Tibial artery (tissue), 4 donors: ENCODE measurements at regions not wholly inside any gene's neighbourhood (a gene's known extent, or its start where the extent isn't known, plus 50 kb on each side); places are given as distances from the start of the nearest gene placed in this dataset.
A peak's percentile ranks its signal among the peaks of the same experiment; 100 is the strongest.

Experiments
- DNase-seq, 2 donors: peaks; one replicate each; pipeline ENCODE4 v3.0.0-alpha.2; 2019
- H3K27ac ChIP-seq, 2 donors: fragments of 200-600 bp; sonication (generic) in 1 of 2; 1 replicate in 1 of 2; 2 replicates in 1 of 2; pipeline ENCODE4 v1.5.1; 2018 to 2019; ENCODE audit warnings: mild to moderate bottlenecking in 1 of 2
- H3K27me3 ChIP-seq, 2 donors: fragments of 200-600 bp; sonication (generic) in 1 of 2; one replicate each; pipeline versions ENCODE4 v1.5.1 to v1.6.0; 2016 to 2019
- H3K36me3 ChIP-seq, 3 donors: fragments of 200-600 bp; sonication (generic) in 2 of 3; one replicate each; pipeline ENCODE4 v1.5.1; 2016 to 2019; ENCODE audit warnings: mild to moderate bottlenecking in 2 of 3
- H3K4me1 ChIP-seq, 4 donors: fragments of 200-600 bp; sonication (generic) in 2 of 4; 1 replicate in 3 of 4; 2 replicates in 1 of 4; pipeline ENCODE4 v1.5.1; 2016 to 2019
- H3K4me3 ChIP-seq, 2 donors: fragments of 200-600 bp; sonication (generic) in 1 of 2; 1 replicate in 1 of 2; 2 replicates in 1 of 2; pipeline ENCODE4 v1.5.1; 2018 to 2019; ENCODE audit warnings: mild to moderate bottlenecking in 2 of 2
- H3K9me3 ChIP-seq, 3 donors: fragments of 200-600 bp; sonication (generic) in 1 of 3; one replicate each; pipeline ENCODE4 v1.5.1; 2016 to 2019
- CTCF ChIP-seq, 2 experiments: fragments of 200-600 bp in 1 of 2; fragments of 450-650 bp in 1 of 2; IDR thresholded peaks; one replicate each; pipeline ENCODE4 v1.5.1; 2017 to 2019; ENCODE audit warnings: antibody characterized with exemption in 2 of 2, mild to moderate bottlenecking in 1 of 2, moderate library complexity in 1 of 2
- intact Hi-C: fragments of 100-400 bp; cut with DNase I; formaldehyde crosslinking; loops from one replicate; pipeline ENCODE4 v1.15.0; 2023; ENCODE audit warnings: low total_unique reads

- peak in 1 of 2 donors; percentile 55 for DNase-seq
- no peaks in the 10 kb centered on the region for H3K36me3 ChIP-seq
- H3K9me3 ChIP-seq, result no peaks in the 10 kb centered on the region
- no peak overlapping the region for H3K27ac ChIP-seq
- peaks cover 0 to 27% of the 10 kb centered on the region in 2 donors for H3K27me3 ChIP-seq
- peak; percentile 86 to 97 for TF ChIP-seq CTCF (IDR thresholded peaks at IDR 0.05)
- intact Hi-C loops, result no loop called here
- peaks cover 0 to 6% (median 2%) of the 10 kb centered on the region in 4 donors for H3K4me1 ChIP-seq
- H3K4me3 ChIP-seq, result no peak overlapping the region
Observed at GRCh38 chr12:13278249-13278787, 81.8 kb downstream of the EMP1 start.

GRCh38 chr12:13277293-13277692, 80.8 kb downstream of the EMP1 start:
- TF ChIP-seq CTCF (IDR thresholded peaks at IDR 0.05), result no peak

GRCh38 chr12:13275241-13276085, 78.9 kb downstream of the EMP1 start:
- Histone ChIP-seq H3K9me3 (no peaks in the 10 kb centered on the region), H3K4me3 (no peak overlapping the region), H3K36me3 (no peaks in the 10 kb centered on the region), H3K27me3 (peaks cover 0 to 27% of the 10 kb centered on the region in 2 donors), H3K4me1 (peaks cover 0 to 6% (median 2%) of the 10 kb centered on the region in 4 donors), H3K27ac (no peak overlapping the region)
- DNase-seq, result no peak
- intact Hi-C loops, result no loop called here
- TF ChIP-seq CTCF (IDR thresholded peaks at IDR 0.05), result no peak

More at GRCh38 chr12:13277293-13277692, 80.8 kb downstream of the EMP1 start:
- H3K27me3 ChIP-seq, result peaks cover 0 to 27% of the 10 kb centered on the region in 2 donors
- H3K4me1 ChIP-seq, result peaks cover 0 to 6% (median 2%) of the 10 kb centered on the region in 4 donors
- intact Hi-C loops, result no loop called here
- DNase-seq, result no peak
- H3K9me3 ChIP-seq, result no peaks in the 10 kb centered on the region
- H3K4me3 ChIP-seq, result no peak overlapping the region
- no peak overlapping the region for H3K27ac ChIP-seq
- H3K36me3 ChIP-seq, result no peaks in the 10 kb centered on the region

GRCh38 chr12:13273850-13274249, 77.3 kb downstream of the EMP1 start:
- no peak for DNase-seq
- H3K27me3 ChIP-seq, result peaks cover 0 to 27% of the 10 kb centered on the region in 2 donors
- no peak for TF ChIP-seq CTCF (IDR thresholded peaks at IDR 0.05)
- no peaks in the 10 kb centered on the region for H3K9me3 ChIP-seq
- peak overlapping the region in 1 of 2 donors; percentile 12 for H3K4me3 ChIP-seq
- intact Hi-C loops, result no loop called here
- H3K27ac ChIP-seq, result no peak overlapping the region
- no peaks in the 10 kb centered on the region for H3K36me3 ChIP-seq
- H3K4me1 ChIP-seq, result peaks cover 0 to 6% (median 2%) of the 10 kb centered on the region in 4 donors

GRCh38 chr12:13273097-13273496, 76.6 kb downstream of the EMP1 start:
- no peak for DNase-seq
- H3K27ac ChIP-seq, result no peak overlapping the region
- no peak overlapping the region for H3K4me3 ChIP-seq
- H3K9me3 ChIP-seq, result no peaks in the 10 kb centered on the region
- no peak for TF ChIP-seq CTCF (IDR thresholded peaks at IDR 0.05)
- intact Hi-C loops, result no loop called here
- H3K4me1 ChIP-seq, result peaks cover 0 to 4% (median 1%) of the 10 kb centered on the region in 4 donors
- H3K27me3 ChIP-seq, result peaks cover 0 to 22% of the 10 kb centered on the region in 2 donors
- H3K36me3 ChIP-seq, result no peaks in the 10 kb centered on the region
